Testis (tissue), 2 donors: ENCODE measurements at regions not wholly inside any gene's neighbourhood (a gene's known extent, or its start where the extent isn't known, plus 50 kb on each side); places are given as distances from the start of the nearest gene placed in this dataset.

ENCODE experiments used
- DNase-seq: peaks from one replicate; pipeline ENCODE4 v3.0.0-alpha.2; 2019
- H3K27ac ChIP-seq, 2 donors: fragments of 200-600 bp; sonication (generic); one replicate each; pipeline ENCODE4 v1.5.1; 2019
- H3K27me3 ChIP-seq: fragments of 200-600 bp; sonication (generic); one replicate; pipeline ENCODE4 v1.5.1; 2019
- H3K36me3 ChIP-seq: fragments of 200-600 bp; sonication (generic); one replicate; pipeline ENCODE4 v1.5.1; 2017; ENCODE audit warnings: low read depth; ENCODE audit errors: missing control alignments
- H3K4me1 ChIP-seq: fragments of 200-600 bp; sonication (generic); one replicate; pipeline ENCODE4 v1.5.1; 2019
- H3K4me3 ChIP-seq, 2 donors: fragments of 200-600 bp; sonication (generic); one replicate each; pipeline ENCODE4 v1.5.1; 2017 to 2019
- H3K9me3 ChIP-seq: fragments of 200-600 bp; sonication (generic); one replicate; pipeline ENCODE4 v1.5.1; 2017
- POLR2A ChIP-seq: fragments of 450-650 bp; IDR thresholded peaks from one replicate; pipeline ENCODE4 v1.6.1; 2017; ENCODE audit warnings: antibody characterized with exemption, mild to moderate bottlenecking, moderate library complexity
- WGBS, 2 donors: methylation state at CpG; one replicate each; pipeline ENCODE4 v1.1.5; 2018; 5-methylcytosine and 5-hydroxymethylcytosine counted together
- intact Hi-C: fragments of 100-400 bp; cut with DNase I; formaldehyde crosslinking; loops from one replicate; pipeline ENCODE4 v1.15.1; 2023; ENCODE audit warnings: low total_unique reads
- TF ChIP-seq, protein P1 (sequence below), 3 experiments: fragments of 450-650 bp in 2 of 3; fragments of 200-600 bp in 1 of 3; sonication (generic) in 1 of 3; IDR thresholded peaks; one replicate each; pipeline ENCODE4 v1.5.1; 2016 to 2019; ENCODE audit warnings: antibody characterized with exemption in 3 of 3, mild to moderate bottlenecking in 2 of 3, moderate library complexity in 1 of 3

- no peaks in the 10 kb centered on the region for H3K4me1 ChIP-seq
- DNase-seq = no peak
- intact Hi-C loops = no loop called here
- 52 to 69% methylated on average over 6 of the region's 6 CpGs for WGBS, 2 donors
- H3K36me3 ChIP-seq = no peaks in the 10 kb centered on the region
- no peak for TF ChIP-seq POLR2A
- TF ChIP-seq, protein P1, sequence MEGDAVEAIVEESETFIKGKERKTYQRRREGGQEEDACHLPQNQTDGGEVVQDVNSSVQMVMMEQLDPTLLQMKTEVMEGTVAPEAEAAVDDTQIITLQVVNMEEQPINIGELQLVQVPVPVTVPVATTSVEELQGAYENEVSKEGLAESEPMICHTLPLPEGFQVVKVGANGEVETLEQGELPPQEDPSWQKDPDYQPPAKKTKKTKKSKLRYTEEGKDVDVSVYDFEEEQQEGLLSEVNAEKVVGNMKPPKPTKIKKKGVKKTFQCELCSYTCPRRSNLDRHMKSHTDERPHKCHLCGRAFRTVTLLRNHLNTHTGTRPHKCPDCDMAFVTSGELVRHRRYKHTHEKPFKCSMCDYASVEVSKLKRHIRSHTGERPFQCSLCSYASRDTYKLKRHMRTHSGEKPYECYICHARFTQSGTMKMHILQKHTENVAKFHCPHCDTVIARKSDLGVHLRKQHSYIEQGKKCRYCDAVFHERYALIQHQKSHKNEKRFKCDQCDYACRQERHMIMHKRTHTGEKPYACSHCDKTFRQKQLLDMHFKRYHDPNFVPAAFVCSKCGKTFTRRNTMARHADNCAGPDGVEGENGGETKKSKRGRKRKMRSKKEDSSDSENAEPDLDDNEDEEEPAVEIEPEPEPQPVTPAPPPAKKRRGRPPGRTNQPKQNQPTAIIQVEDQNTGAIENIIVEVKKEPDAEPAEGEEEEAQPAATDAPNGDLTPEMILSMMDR (IDR thresholded peaks at IDR 0.05) = no peak
- H3K27ac ChIP-seq = no peak overlapping the region
- H3K27me3 ChIP-seq = no peaks in the 10 kb centered on the region
- no peaks in the 10 kb centered on the region for H3K9me3 ChIP-seq
- H3K4me3 ChIP-seq = no peak overlapping the region
Observed at GRCh38 chr9:16161483-16161882, 608.6 kb downstream of the CCDC171 start.

- 94 to 95% methylated on average over 3 of the region's 3 CpGs for WGBS, 2 donors
- intact Hi-C loops = no loop called here
- no peak for TF ChIP-seq POLR2A
- TF ChIP-seq, protein P1 (IDR thresholded peaks at IDR 0.05) = no peak
Observed at GRCh38 chr9:16170119-16170518, 617.3 kb downstream of the CCDC171 start.

GRCh38 chr9:16171911-16172310, 619.1 kb downstream of the CCDC171 start:
- DNase-seq = no peak

More at GRCh38 chr9:16170119-16170518, 617.3 kb downstream of the CCDC171 start:
- H3K36me3 ChIP-seq = no peaks in the 10 kb centered on the region
- DNase-seq = no peak
- no peaks in the 10 kb centered on the region for H3K9me3 ChIP-seq
- H3K4me3 ChIP-seq = no peak overlapping the region
- H3K27ac ChIP-seq = no peak overlapping the region
- H3K4me1 ChIP-seq = no peaks in the 10 kb centered on the region
- no peaks in the 10 kb centered on the region for H3K27me3 ChIP-seq

GRCh38 chr9:16172796-16173195, 620.0 kb downstream of the CCDC171 start:
- no peak for DNase-seq
- 46 to 52% methylated on average over 5 of the region's 5 CpGs for WGBS, 2 donors
- Histone ChIP-seq H3K4me3 (no peak overlapping the region), H3K9me3 (no peaks in the 10 kb centered on the region), H3K27me3 (no peaks in the 10 kb centered on the region), H3K27ac (no peak overlapping the region), H3K4me1 (no peaks in the 10 kb centered on the region), H3K36me3 (no peaks in the 10 kb centered on the region)
- TF ChIP-seq, protein P1 (IDR thresholded peaks at IDR 0.05) = no peak
- no peak for TF ChIP-seq POLR2A
- intact Hi-C loops = no loop called here

More at GRCh38 chr9:16171911-16172310, 619.1 kb downstream of the CCDC171 start:
- intact Hi-C loops = no loop called here
- H3K27ac ChIP-seq = no peak overlapping the region
- H3K4me1 ChIP-seq = no peaks in the 10 kb centered on the region
- no peaks in the 10 kb centered on the region for H3K9me3 ChIP-seq
- 45 to 48% methylated on average over 6 of the region's 6 CpGs for WGBS, 2 donors
- TF ChIP-seq POLR2A = no peak
- TF ChIP-seq, protein P1 (IDR thresholded peaks at IDR 0.05) = no peak
- no peaks in the 10 kb centered on the region for H3K36me3 ChIP-seq
- no peaks in the 10 kb centered on the region for H3K27me3 ChIP-seq
- H3K4me3 ChIP-seq = no peak overlapping the region

GRCh38 chr9:16174915-16175314, 622.1 kb downstream of the CCDC171 start:
- no peaks in the 10 kb centered on the region for H3K27me3 ChIP-seq
- intact Hi-C loops = no loop called here
- TF ChIP-seq POLR2A = no peak
- TF ChIP-seq, protein P1 (IDR thresholded peaks at IDR 0.05) = no peak
- DNase-seq = no peak
- H3K27ac ChIP-seq = no peak overlapping the region
- H3K9me3 ChIP-seq = no peaks in the 10 kb centered on the region
- H3K4me1 ChIP-seq = no peaks in the 10 kb centered on the region
- no peak overlapping the region for H3K4me3 ChIP-seq
- no peaks in the 10 kb centered on the region for H3K36me3 ChIP-seq
